Spleen (tissue), 11 donors: ENCODE measurements at regions not wholly inside any gene's neighbourhood (a gene's known extent, or its start where the extent isn't known, plus 50 kb on each side); places are given as distances from the start of the nearest gene placed in this dataset.
"Not testable (repeated sequence)": the region's sequence is repeated elsewhere in the genome, so short reads cannot be mapped to it uniquely, and the experiment has no call there.

Experiments
- DNase-seq: peaks from one replicate; pipeline ENCODE4 v3.0.0-alpha.2; 2020
- H3K27ac ChIP-seq, 8 donors: fragments of 200-600 bp; sonication (generic) in 7 of 8; 1 replicate in 4 of 8; 2 replicates in 4 of 8; pipeline versions ENCODE4 v1.5.0 to v1.8.0; 2016 to 2021; ENCODE audit warnings: inconsistent platforms in 4 of 8, mild to moderate bottlenecking in 4 of 8, moderate library complexity in 1 of 8
- H3K27me3 ChIP-seq, 7 donors: fragments of 200-600 bp; sonication (generic) in 6 of 7; replicated peaks in 1 of 7; 1 replicate in 4 of 7; 2 replicates in 3 of 7; pipeline versions ENCODE4 v1.5.0 to v1.8.0; 2016 to 2021; ENCODE audit warnings: inconsistent platforms in 3 of 7, mild to moderate bottlenecking in 1 of 7
- H3K36me3 ChIP-seq, 6 donors: fragments of 200-600 bp; sonication (generic) in 5 of 6; 1 replicate in 4 of 6; 2 replicates in 2 of 6; pipeline versions ENCODE4 v1.5.0 to v1.8.0; 2016 to 2021; ENCODE audit warnings: inconsistent platforms in 2 of 6
- H3K4me1 ChIP-seq, 6 donors: fragments of 200-600 bp; sonication (generic) in 5 of 6; 1 replicate in 3 of 6; 2 replicates in 3 of 6; pipeline versions ENCODE4 v1.5.0 to v1.8.0; 2016 to 2021; ENCODE audit warnings: inconsistent platforms in 3 of 6
- H3K4me3 ChIP-seq, 8 donors: fragments of 200-600 bp; sonication (generic) in 7 of 8; 1 replicate in 4 of 8; 2 replicates in 4 of 8; pipeline versions ENCODE4 v1.5.0 to v1.8.0; 2016 to 2021; ENCODE audit warnings: inconsistent platforms in 4 of 8, mild to moderate bottlenecking in 4 of 8, moderate library complexity in 2 of 8
- H3K9me3 ChIP-seq, 8 donors: fragments of 200-600 bp; sonication (generic) in 7 of 8; 1 replicate in 4 of 8; 2 replicates in 4 of 8; pipeline versions ENCODE4 v1.5.0 to v1.8.0; 2016 to 2021; ENCODE audit warnings: inconsistent platforms in 4 of 8
- CTCF ChIP-seq, 11 experiments: fragments of 200-600 bp in 7 of 11; fragments of 450-650 bp in 4 of 11; sonication (generic) in 4 of 11; IDR thresholded peaks in 8 of 11; conservative IDR thresholded peaks in 3 of 11; 1 replicate in 7 of 11; 2 replicates in 4 of 11; pipeline versions ENCODE4 v1.4.0 to v1.8.0; 2016 to 2021; ENCODE audit warnings: antibody characterized with exemption in 11 of 11, inconsistent platforms in 4 of 11, mild to moderate bottlenecking in 1 of 11
- POLR2A ChIP-seq, 3 donors: fragments of 450-650 bp; IDR thresholded peaks; one replicate each; pipeline ENCODE4 v1.5.1; 2017; ENCODE audit warnings: antibody characterized with exemption in 3 of 3, mild to moderate bottlenecking in 1 of 3
- POLR2AphosphoS5 ChIP-seq, 3 donors: sonication (generic); formaldehyde crosslinking; IDR thresholded peaks; one replicate each; pipeline ENCODE4 v1.5.1; 2017; ENCODE audit warnings: antibody characterized with exemption in 3 of 3
- WGBS, 5 donors: extraction: QIAGEN DNeasy Blood & Tissue Kit in 3 of 5; methylation state at CpG; one replicate each; pipeline versions ENCODE4 v1.1.5 to v1.1.7; 2013 to 2018; 5-methylcytosine and 5-hydroxymethylcytosine counted together
- intact Hi-C: fragments of 100-400 bp; cut with DNase I; formaldehyde crosslinking; loops from one replicate; pipeline ENCODE4 v1.15.0; 2023; ENCODE audit warnings: low total_unique reads
- donor health status: healthy with polysubstance abuse.
- donor health status: DM: no; HTN: no; CAD: no; lungs with moderate emphysema.
- donor health status: DM: no; HTN: no; CAD: no.
- donor health status: Bipolar disorder and iron deficiency.
- donor health status: healthy.
- donor health status: DM: no; HTN: no; CAD: no.
- donor health status: DM: yes; HTN: yes; CAD: no.

GRCh38 chr2:183881978-183882377 is 716.4 kb upstream of the ZNF804A start:
- H3K36me3 ChIP-seq: no peaks in the 10 kb centered on the region
- TF ChIP-seq POLR2A (IDR thresholded peaks at IDR 0.05): no peak
- intact Hi-C loops: no loop called here
- H3K9me3 ChIP-seq: peaks cover 0 to 24% (median 8%) of the 10 kb centered on the region in 8 donors
- no peaks in the 10 kb centered on the region for H3K27me3 ChIP-seq
- 79 to 98% (median 89%) methylated on average over 1 of the region's 1 CpG for WGBS, 5 donors
- no peak for DNase-seq
- no peak overlapping the region for H3K27ac ChIP-seq
- no peaks in the 10 kb centered on the region for H3K4me1 ChIP-seq
- no peak overlapping the region for H3K4me3 ChIP-seq

- Histone ChIP-seq H3K36me3 (no peaks in the 10 kb centered on the region), H3K4me1 (no peaks in the 10 kb centered on the region), H3K27me3 (no peaks in the 10 kb centered on the region), H3K4me3 (no peak overlapping the region), H3K9me3 (peaks cover 0 to 34% (median 8%) of the 10 kb centered on the region in 8 donors), H3K27ac (no peak overlapping the region)
- no peak for DNase-seq
- WGBS, 5 donors: 91 to 96% (median 93%) methylated on average over 8 to 31 of the region's 31 CpGs
- intact Hi-C loops: no loop called here
- no peak for TF ChIP-seq POLR2AphosphoS5 (IDR thresholded peaks at IDR 0.05)
- no peak for TF ChIP-seq POLR2A (IDR thresholded peaks at IDR 0.05)
- no peak for TF ChIP-seq CTCF (IDR thresholded peaks at IDR 0.05 in 8 of 11, conservative IDR thresholded peaks at IDR 0.05 in 3 of 11)
Observed at GRCh38 chr2:183892315-183892941, 705.9 kb upstream of the ZNF804A start.

GRCh38 chr2:183898641-183899040 is 699.7 kb upstream of the ZNF804A start:
- Histone ChIP-seq H3K4me1 (no peaks in the 10 kb centered on the region), H3K36me3 (no peaks in the 10 kb centered on the region), H3K4me3 (no peak overlapping the region), H3K27ac (no peak overlapping the region), H3K9me3 (peaks cover 0 to 4% (median 0%) of the 10 kb centered on the region in 8 donors), H3K27me3 (no peaks in the 10 kb centered on the region)
- no peak for DNase-seq
- 92 to 98% (median 96%) methylated on average over 1 of the region's 1 CpG for WGBS, 5 donors
- no peak for TF ChIP-seq CTCF (IDR thresholded peaks at IDR 0.05 in 8 of 11, conservative IDR thresholded peaks at IDR 0.05 in 3 of 11)
- TF ChIP-seq POLR2AphosphoS5 (IDR thresholded peaks at IDR 0.05): no peak
- no peak for TF ChIP-seq POLR2A (IDR thresholded peaks at IDR 0.05)
- intact Hi-C loops: no loop called here

- no peak overlapping the region for H3K4me3 ChIP-seq
- no peak for DNase-seq
- H3K9me3 ChIP-seq: peaks cover 0 to 5% (median 0%) of the 10 kb centered on the region in 8 donors
- no peaks in the 10 kb centered on the region for H3K36me3 ChIP-seq
- no peak overlapping the region for H3K27ac ChIP-seq
- intact Hi-C loops: no loop called here
- TF ChIP-seq CTCF (IDR thresholded peaks at IDR 0.05 in 8 of 11, conservative IDR thresholded peaks at IDR 0.05 in 3 of 11): no peak
- no peak for TF ChIP-seq POLR2AphosphoS5 (IDR thresholded peaks at IDR 0.05)
- no peak for TF ChIP-seq POLR2A (IDR thresholded peaks at IDR 0.05)
- no peaks in the 10 kb centered on the region for H3K4me1 ChIP-seq
- H3K27me3 ChIP-seq: no peaks in the 10 kb centered on the region
Observed at GRCh38 chr2:183901931-183902330, 696.4 kb upstream of the ZNF804A start.

GRCh38 chr2:183903026-183903425 is 695.3 kb upstream of the ZNF804A start:
- H3K4me1 ChIP-seq: no peaks in the 10 kb centered on the region
- no peak overlapping the region for H3K27ac ChIP-seq
- TF ChIP-seq POLR2AphosphoS5 (IDR thresholded peaks at IDR 0.05) (no peak), CTCF (IDR thresholded peaks at IDR 0.05 in 8 of 11, conservative IDR thresholded peaks at IDR 0.05 in 3 of 11) (no peak), POLR2A (IDR thresholded peaks at IDR 0.05) (no peak)
- H3K9me3 ChIP-seq: peaks cover 0 to 5% (median under 1%) of the 10 kb centered on the region in 8 donors
- H3K4me3 ChIP-seq: no peak overlapping the region
- no peaks in the 10 kb centered on the region for H3K27me3 ChIP-seq
- DNase-seq: no peak
- H3K36me3 ChIP-seq: no peaks in the 10 kb centered on the region
- intact Hi-C loops: no loop called here
- WGBS, 5 donors: 87 to 99% (median 96%) methylated on average over 2 of the region's 2 CpGs

- WGBS, 5 donors: 59 to 79% (median 70%) methylated on average over 3 of the region's 3 CpGs
- H3K27me3 ChIP-seq, H3K27ac ChIP-seq, DNase-seq, intact Hi-C loops, H3K9me3 ChIP-seq, H3K4me1 ChIP-seq, H3K36me3 ChIP-seq, H3K4me3 ChIP-seq: not testable (repeated sequence)
Observed at GRCh38 chr2:183916041-183916440, 682.3 kb upstream of the ZNF804A start.
